CD4-positive, alpha-beta T cell (primary cell): ENCODE measurements at regions not wholly inside any gene's neighbourhood (a gene's known extent, or its start where the extent isn't known, plus 50 kb on each side); places are given as distances from the start of the nearest gene placed in this dataset.

Source experiments
- ATAC-seq: fragments of 200-7000 bp; cut with Tn5 transposase; one replicate; pipeline ENCODE4 v1.10.0; 2022; ENCODE audit warnings: mild to moderate bottlenecking; ENCODE audit not compliant: poor library complexity
- CTCF ChIA-PET: fragments of 350-600 bp; sonication (Branson Sonifier 250); formaldehyde crosslinking; loops from one replicate; lab custom pipeline; 2021; ENCODE audit warnings: antibody characterized with exemption, inconsistent platforms; lab: Charles Lee
- POLR2A ChIA-PET: fragments of 350-600 bp; sonication (Branson Sonifier 250); formaldehyde crosslinking; loops from one replicate; lab custom pipeline; 2021; ENCODE audit warnings: antibody characterized with exemption, inconsistent platforms; lab: Charles Lee
- DNase-seq, 14 experiments: peaks; one replicate each; pipeline ENCODE4 v3.0.0-alpha.2; 2013 to 2020; ENCODE audit warnings: mixed read lengths in 2 of 14
- H3K27ac ChIP-seq, 2 donors: one replicate each; pipeline versions ENCODE4 v1.5.1 to v1.7.0; 2013; ENCODE audit warnings: low read length in 2 of 2, low read depth in 1 of 2, mild to moderate bottlenecking in 1 of 2
- H3K27me3 ChIP-seq, 2 experiments: 1 replicate in 1 of 2; 2 replicates in 1 of 2; pipeline versions ENCODE4 v1.6.1 to v1.7.0; 2013; ENCODE audit warnings: low read length in 2 of 2, control low read depth in 1 of 2, mild to moderate bottlenecking in 1 of 2, moderate library complexity in 1 of 2; ENCODE audit not compliant: insufficient read depth in 2 of 2, control insufficient read depth in 1 of 2
- H3K36me3 ChIP-seq: one replicate; pipeline ENCODE4 v1.6.1; 2013; ENCODE audit warnings: low read length, control low read depth; ENCODE audit not compliant: insufficient read depth
- H3K4me1 ChIP-seq: one replicate; pipeline ENCODE4 v1.6.1; 2013; ENCODE audit warnings: low read length, control low read depth; ENCODE audit not compliant: insufficient read depth
- H3K4me3 ChIP-seq: one replicate; pipeline ENCODE4 v1.5.1; 2013; ENCODE audit warnings: mild to moderate bottlenecking, low read length, moderate library complexity
- H3K9me3 ChIP-seq, 2 experiments: 1 replicate in 1 of 2; 2 replicates in 1 of 2; pipeline versions ENCODE4 v1.6.1 to v1.7.0; 2013; ENCODE audit warnings: low read length in 2 of 2, mild to moderate bottlenecking in 2 of 2, control low read depth in 1 of 2, moderate library complexity in 1 of 2; ENCODE audit not compliant: control insufficient read depth in 1 of 2, insufficient read depth in 1 of 2
- H3K27ac Mint-ChIP-seq: one replicate; pipeline ENCODE4 v1.8.0; 2020; ENCODE audit warnings: mixed read lengths
- H3K27me3 Mint-ChIP-seq: one replicate; pipeline ENCODE4 v1.8.0; 2021; ENCODE audit warnings: mixed read lengths
- H3K36me3 Mint-ChIP-seq: one replicate; pipeline ENCODE4 v1.8.0; 2021; ENCODE audit warnings: low read depth, mixed read lengths
- H3K4me1 Mint-ChIP-seq: one replicate; pipeline ENCODE4 v1.8.0; 2021; ENCODE audit warnings: low read depth, mixed read lengths
- H3K4me3 Mint-ChIP-seq: one replicate; pipeline ENCODE4 v1.8.0; 2020; ENCODE audit warnings: mild to moderate bottlenecking, mixed read lengths
- H3K9me3 Mint-ChIP-seq: one replicate; pipeline ENCODE4 v1.8.0; 2020; ENCODE audit warnings: mixed read lengths
- intact Hi-C, 2 experiments: fragments of 100-400 bp; cut with DNase I in 1 of 2; cut with micrococcal nuclease in 1 of 2; formaldehyde crosslinking; loops; one replicate each; pipeline versions ENCODE4 v1.15.1 to v1.9.0; 2023 to 2025; cut with DNase I, micrococcal nuclease
- TF ChIP-seq, protein P1 (sequence below): fragments of 200-600 bp; IDR thresholded peaks from one replicate; pipeline ENCODE4 v1.8.0; 2022; ENCODE audit warnings: antibody characterized with exemption, mild to moderate bottlenecking

DNA sequence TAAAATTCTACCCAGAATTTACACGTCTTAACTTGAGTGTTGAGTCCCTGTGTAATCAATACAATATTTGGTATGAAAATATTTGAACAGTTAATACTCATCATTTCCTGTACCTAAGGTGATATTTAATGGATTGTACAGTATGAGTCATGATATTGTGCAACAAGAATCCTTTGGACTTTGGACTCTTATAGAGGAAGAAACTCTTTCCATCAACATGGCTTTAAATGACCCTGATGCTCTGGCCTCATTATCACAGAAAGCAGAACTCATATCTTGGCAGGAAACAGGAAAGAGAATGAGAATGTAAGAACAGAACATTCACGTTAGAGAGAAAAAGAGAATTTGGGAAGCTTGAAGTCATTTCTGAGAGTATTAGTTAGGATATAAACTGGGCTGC, 168.8 kb upstream of the B3GALT2 start:
- Histone ChIP-seq H3K9me3 (no peaks in the 10 kb centered on the region), H3K27ac (no peak overlapping the region), H3K27me3 (no peaks in the 10 kb centered on the region), H3K4me3 (no peak overlapping the region), H3K36me3 (no peaks in the 10 kb centered on the region), H3K4me1 (no peaks in the 10 kb centered on the region)
- Mint-ChIP-seq H3K9me3 (no peaks in the 10 kb centered on the region), H3K36me3 (no peaks in the 10 kb centered on the region), H3K4me3 (no peak overlapping the region), H3K27ac (no peak overlapping the region), H3K4me1 (no peaks in the 10 kb centered on the region), H3K27me3 (no peaks in the 10 kb centered on the region)
- ATAC-seq (no peak), DNase-seq (no peak)
- ChIA-PET POLR2A (no interaction called here), CTCF (no interaction called here)
- TF ChIP-seq, protein P1, sequence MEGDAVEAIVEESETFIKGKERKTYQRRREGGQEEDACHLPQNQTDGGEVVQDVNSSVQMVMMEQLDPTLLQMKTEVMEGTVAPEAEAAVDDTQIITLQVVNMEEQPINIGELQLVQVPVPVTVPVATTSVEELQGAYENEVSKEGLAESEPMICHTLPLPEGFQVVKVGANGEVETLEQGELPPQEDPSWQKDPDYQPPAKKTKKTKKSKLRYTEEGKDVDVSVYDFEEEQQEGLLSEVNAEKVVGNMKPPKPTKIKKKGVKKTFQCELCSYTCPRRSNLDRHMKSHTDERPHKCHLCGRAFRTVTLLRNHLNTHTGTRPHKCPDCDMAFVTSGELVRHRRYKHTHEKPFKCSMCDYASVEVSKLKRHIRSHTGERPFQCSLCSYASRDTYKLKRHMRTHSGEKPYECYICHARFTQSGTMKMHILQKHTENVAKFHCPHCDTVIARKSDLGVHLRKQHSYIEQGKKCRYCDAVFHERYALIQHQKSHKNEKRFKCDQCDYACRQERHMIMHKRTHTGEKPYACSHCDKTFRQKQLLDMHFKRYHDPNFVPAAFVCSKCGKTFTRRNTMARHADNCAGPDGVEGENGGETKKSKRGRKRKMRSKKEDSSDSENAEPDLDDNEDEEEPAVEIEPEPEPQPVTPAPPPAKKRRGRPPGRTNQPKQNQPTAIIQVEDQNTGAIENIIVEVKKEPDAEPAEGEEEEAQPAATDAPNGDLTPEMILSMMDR, result no peak
- intact Hi-C loops, result no loop called here

DNA sequence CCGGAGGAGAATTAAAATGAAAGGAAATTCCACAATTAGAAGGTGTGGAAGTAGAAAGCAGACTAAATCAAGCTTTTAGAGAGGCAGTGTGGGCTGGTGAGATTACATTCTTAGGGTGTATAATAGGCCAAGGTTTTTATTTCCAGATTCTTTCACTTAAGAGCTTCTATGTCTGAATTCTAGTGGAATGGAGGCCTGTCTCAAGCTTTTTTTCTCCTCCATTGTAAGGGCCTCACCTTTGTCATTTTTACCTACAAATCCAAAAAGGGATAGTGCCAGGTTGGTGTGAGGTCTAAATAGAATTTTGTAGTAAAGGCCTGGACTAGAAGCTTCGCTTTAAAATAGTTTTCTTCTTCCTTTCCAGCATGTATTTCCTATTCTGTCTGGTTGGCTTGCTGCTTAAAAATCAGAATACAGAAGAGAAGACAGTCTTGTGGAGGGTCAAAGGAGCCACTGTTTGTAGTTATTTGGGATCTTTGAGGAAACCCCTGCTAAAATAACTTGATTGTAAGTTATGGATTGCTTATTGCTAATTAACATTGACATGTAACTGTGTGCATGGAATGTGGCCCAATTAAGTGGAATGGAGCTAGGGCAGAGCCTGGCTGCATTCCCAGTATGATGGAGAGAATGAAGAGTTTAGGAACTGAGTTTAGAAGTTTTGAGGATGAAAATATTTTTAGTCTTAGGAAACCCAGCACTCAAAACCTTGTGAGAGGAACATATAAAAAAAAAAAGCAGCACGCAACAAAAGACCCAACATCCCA, 162.5 kb upstream of the B3GALT2 start:
- no peak overlapping the region for H3K4me3 Mint-ChIP-seq
- H3K4me1 Mint-ChIP-seq, result no peaks in the 10 kb centered on the region
- DNase-seq (no peak), ATAC-seq (no peak)
- H3K4me1 ChIP-seq, result no peaks in the 10 kb centered on the region
- no peak overlapping the region for H3K27ac ChIP-seq
- H3K9me3 Mint-ChIP-seq, result no peaks in the 10 kb centered on the region
- POLR2A ChIA-PET, result no interaction called here
- no peaks in the 10 kb centered on the region for H3K36me3 Mint-ChIP-seq
- no peaks in the 10 kb centered on the region for H3K27me3 ChIP-seq
- no peaks in the 10 kb centered on the region for H3K9me3 ChIP-seq
- H3K27me3 Mint-ChIP-seq, result no peaks in the 10 kb centered on the region
- no peak overlapping the region for H3K27ac Mint-ChIP-seq
- TF ChIP-seq, protein P1, result no peak
- no peaks in the 10 kb centered on the region for H3K36me3 ChIP-seq
- intact Hi-C loops, result no loop called here
- no peak overlapping the region for H3K4me3 ChIP-seq
- CTCF ChIA-PET, result no interaction called here

GRCh38 chr1:193348091-193348768, 161.8 kb upstream of the B3GALT2 start:
- DNase-seq, result no peak
- no peaks in the 10 kb centered on the region for H3K36me3 ChIP-seq
- Mint-ChIP-seq H3K36me3 (no peaks in the 10 kb centered on the region), H3K4me1 (no peaks in the 10 kb centered on the region), H3K9me3 (no peaks in the 10 kb centered on the region), H3K4me3 (no peak overlapping the region), H3K27me3 (no peaks in the 10 kb centered on the region), H3K27ac (no peak overlapping the region)
- H3K27me3 ChIP-seq, result no peaks in the 10 kb centered on the region
- H3K4me3 ChIP-seq, result no peak overlapping the region
- ATAC-seq, result no peak
- H3K9me3 ChIP-seq, result no peaks in the 10 kb centered on the region
- H3K4me1 ChIP-seq, result no peaks in the 10 kb centered on the region
- intact Hi-C loops, result no loop called here
- POLR2A ChIA-PET, result no interaction called here
- no peak overlapping the region for H3K27ac ChIP-seq
- TF ChIP-seq, protein P1, result no peak
- CTCF ChIA-PET, result no interaction called here
